ENCODE measurements at regions not wholly inside any gene's neighbourhood (a gene's known extent, or its start where the extent isn't known, plus 50 kb on each side); places are given as distances from the start of the nearest gene placed in this dataset.
"Not testable (repeated sequence)": the region's sequence is repeated elsewhere in the genome, so short reads cannot be mapped to it uniquely, and the experiment has no call there.

GRCh38 chr12:38197286-38197685, 119.3 kb upstream of the ALG10B start:
- H3K27ac Mint-ChIP-seq; intact Hi-C loops (cut with micrococcal nuclease); DNase-seq (ENCODE audit: low spot score); H3K36me3 Mint-ChIP-seq (ENCODE audit: low read depth); H3K4me1 Mint-ChIP-seq (ENCODE audit: low read depth); H3K4me3 Mint-ChIP-seq; H3K9me3 Mint-ChIP-seq; H3K27me3 Mint-ChIP-seq (ENCODE audit: insufficient read depth): not testable (repeated sequence)

GRCh38 chr12:38201461-38202276, 114.9 kb upstream of the ALG10B start:
- Mint-ChIP-seq H3K4me1 (ENCODE audit: low read depth) (no peaks in the 10 kb centered on the region), H3K9me3 (no peaks in the 10 kb centered on the region), H3K4me3 (no peak overlapping the region), H3K27me3 (ENCODE audit: insufficient read depth) (no peaks in the 10 kb centered on the region), H3K27ac (no peak overlapping the region), H3K36me3 (ENCODE audit: low read depth) (no peaks in the 10 kb centered on the region)
- no peak for DNase-seq (ENCODE audit: low spot score)
- intact Hi-C loops (cut with micrococcal nuclease): no loop called here

- Mint-ChIP-seq H3K36me3 (ENCODE audit: low read depth) (no peaks in the 10 kb centered on the region), H3K9me3 (no peaks in the 10 kb centered on the region), H3K4me1 (ENCODE audit: low read depth) (no peaks in the 10 kb centered on the region), H3K27ac (no peak overlapping the region), H3K4me3 (no peak overlapping the region), H3K27me3 (ENCODE audit: insufficient read depth) (no peaks in the 10 kb centered on the region)
- no peak for DNase-seq (ENCODE audit: low spot score)
- intact Hi-C loops (cut with micrococcal nuclease): no loop called here
Measured at GRCh38 chr12:38204831-38205230, 111.7 kb upstream of the ALG10B start.

- no peak for DNase-seq (ENCODE audit: low spot score)
- Mint-ChIP-seq H3K27me3 (ENCODE audit: insufficient read depth) (no peaks in the 10 kb centered on the region), H3K4me3 (no peak overlapping the region), H3K9me3 (peaks cover 7% of the 10 kb centered on the region), H3K27ac (no peak overlapping the region), H3K36me3 (ENCODE audit: low read depth) (no peaks in the 10 kb centered on the region), H3K4me1 (ENCODE audit: low read depth) (no peaks in the 10 kb centered on the region)
- intact Hi-C loops (cut with micrococcal nuclease): no loop called here
Measured at GRCh38 chr12:38222011-38222410, 94.6 kb upstream of the ALG10B start.

- H3K4me3 Mint-ChIP-seq; H3K4me1 Mint-ChIP-seq (ENCODE audit: low read depth); intact Hi-C loops (cut with micrococcal nuclease); H3K27ac Mint-ChIP-seq; H3K9me3 Mint-ChIP-seq; H3K36me3 Mint-ChIP-seq (ENCODE audit: low read depth); DNase-seq (ENCODE audit: low spot score); H3K27me3 Mint-ChIP-seq (ENCODE audit: insufficient read depth): not testable (repeated sequence)
Measured at GRCh38 chr12:38238328-38238727, 78.2 kb upstream of the ALG10B start.

GRCh38 chr12:38253778-38254177, 62.8 kb upstream of the ALG10B start:
- intact Hi-C loops (cut with micrococcal nuclease): no loop called here
- Mint-ChIP-seq H3K4me1 (ENCODE audit: low read depth) (no peaks in the 10 kb centered on the region), H3K9me3 (peaks cover 5% of the 10 kb centered on the region), H3K27me3 (ENCODE audit: insufficient read depth) (no peaks in the 10 kb centered on the region), H3K27ac (no peak overlapping the region), H3K4me3 (no peak overlapping the region), H3K36me3 (ENCODE audit: low read depth) (no peaks in the 10 kb centered on the region)
- DNase-seq (ENCODE audit: low spot score): no peak

- no peaks in the 10 kb centered on the region for H3K27me3 Mint-ChIP-seq (ENCODE audit: insufficient read depth)
Measured at GRCh38 chr12:38258411-38258810, 58.2 kb upstream of the ALG10B start.

More at GRCh38 chr12:38258411-38258810, 58.2 kb upstream of the ALG10B start:
- Mint-ChIP-seq H3K36me3 (ENCODE audit: low read depth) (no peaks in the 10 kb centered on the region), H3K9me3 (peaks cover 5% of the 10 kb centered on the region), H3K4me1 (ENCODE audit: low read depth) (no peaks in the 10 kb centered on the region), H3K4me3 (no peak overlapping the region), H3K27ac (no peak overlapping the region)
- intact Hi-C loops (cut with micrococcal nuclease): no loop called here
- DNase-seq (ENCODE audit: low spot score): no peak
